ENCODE measurements at regions not wholly inside any gene's neighbourhood (a gene's known extent, or its start where the extent isn't known, plus 50 kb on each side); places are given as distances from the start of the nearest gene placed in this dataset.

DNA sequence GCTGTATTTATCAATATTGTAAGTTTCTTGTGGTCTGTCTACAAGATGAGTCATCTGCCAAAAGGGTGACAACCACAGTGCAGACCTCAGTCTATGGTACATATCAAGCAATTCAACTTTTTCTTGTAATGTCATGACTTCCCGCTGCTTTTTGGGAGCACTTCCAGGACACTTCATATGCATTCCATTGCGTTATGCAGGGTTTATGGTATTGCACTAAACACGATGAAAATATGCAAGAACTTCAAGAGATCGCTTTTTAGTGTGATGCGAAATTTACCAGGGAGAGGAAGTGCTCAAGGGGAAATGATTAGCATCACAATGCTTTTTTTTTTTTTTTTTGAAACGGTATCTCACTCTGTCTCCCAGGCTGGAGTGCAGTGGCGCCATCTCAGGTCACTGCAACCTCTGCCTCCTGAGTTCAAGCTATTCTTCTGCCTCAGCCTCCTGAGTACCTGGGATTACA, 166.5 kb downstream of the TFAP2A start:
- DNase-seq (ENCODE audit: low read depth): no peak

GRCh38 chr6:10237298-10238038, 177.4 kb downstream of the TFAP2A start:
- no peak for DNase-seq (ENCODE audit: low read depth)

DNA sequence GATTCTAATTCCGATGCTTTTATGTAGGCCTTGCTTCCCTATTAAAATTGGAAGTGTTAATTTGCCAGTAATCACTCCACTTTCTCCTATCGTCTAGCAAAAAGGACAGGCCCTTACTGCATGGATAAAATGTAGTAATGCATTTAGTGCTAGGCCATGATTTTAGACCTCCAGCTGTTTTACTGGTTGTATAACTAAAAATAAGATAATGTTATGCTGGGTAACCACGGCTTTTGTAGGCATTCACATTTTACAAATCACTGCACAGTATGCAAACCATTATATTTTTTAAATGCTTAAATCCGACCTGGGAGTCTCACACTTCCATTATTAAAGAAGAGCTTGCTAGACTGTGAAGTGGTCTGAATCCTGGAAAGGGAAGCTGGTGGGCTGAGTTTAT, 179.5 kb downstream of the TFAP2A start:
- DNase-seq (ENCODE audit: low read depth): no peak

DNA sequence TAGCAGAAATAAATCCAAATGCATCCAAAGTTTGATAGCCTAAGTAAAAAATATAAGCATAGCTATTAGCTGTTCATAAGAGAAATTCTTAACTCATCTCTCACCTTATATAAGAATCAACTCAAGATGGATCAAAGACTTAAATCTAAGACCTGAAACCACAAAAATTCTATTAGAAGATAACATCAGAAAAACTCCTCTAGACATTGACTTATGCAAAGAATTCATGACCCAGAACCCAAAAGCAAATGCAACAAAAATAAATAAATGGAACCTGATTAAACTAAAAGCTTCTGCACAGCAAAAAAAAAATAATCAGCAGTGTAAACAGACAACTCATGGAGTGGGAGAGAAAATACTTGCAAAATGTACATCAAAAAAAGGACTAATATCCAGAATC, 184.3 kb downstream of the TFAP2A start:
- no peak for DNase-seq (ENCODE audit: low read depth)

- no peak for DNase-seq (ENCODE audit: low read depth)
Measured at GRCh38 chr6:10223841-10224240, 191.0 kb downstream of the TFAP2A start.

- no peak for DNase-seq (ENCODE audit: low read depth)
Measured at GRCh38 chr6:10221178-10221577, 193.7 kb downstream of the TFAP2A start.

DNA sequence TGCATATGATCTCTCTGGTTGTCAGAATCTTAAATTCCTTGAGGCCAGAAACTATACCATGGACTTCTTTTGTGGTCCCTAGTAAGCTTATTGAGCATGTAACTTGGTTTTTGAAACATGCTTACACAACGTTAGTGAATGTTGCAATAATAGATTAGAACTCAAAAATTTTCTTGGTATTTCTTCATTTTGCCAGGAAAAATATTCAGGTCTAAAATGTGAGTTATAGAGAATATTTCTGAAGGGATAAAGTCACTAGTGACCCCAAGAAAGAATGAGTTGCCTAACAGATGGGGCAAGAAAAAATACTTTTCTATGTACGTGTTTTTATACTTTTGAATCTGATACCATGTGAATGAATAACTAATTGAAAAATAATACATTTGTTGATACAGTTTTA, 195.4 kb downstream of the TFAP2A start:
- DNase-seq (ENCODE audit: low read depth): no peak

DNA sequence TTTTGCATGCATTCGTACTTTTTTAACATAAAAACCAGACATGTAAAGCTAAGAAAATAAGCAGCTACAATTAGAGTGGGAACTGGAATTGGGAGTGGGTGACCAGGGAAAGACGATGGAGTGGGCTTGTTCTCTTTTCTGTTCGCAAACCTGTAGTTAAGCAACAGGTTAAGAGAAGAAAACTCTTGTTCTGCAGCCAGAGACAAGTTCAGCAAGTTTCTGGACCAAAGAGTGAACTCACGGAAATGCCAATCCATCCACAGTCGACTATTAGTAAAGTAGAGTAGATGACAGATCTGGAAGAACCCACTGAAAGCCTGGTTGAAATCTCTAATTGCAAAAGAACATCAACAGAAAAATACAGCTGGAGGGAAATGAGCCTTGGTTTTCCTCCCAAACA, 197.8 kb downstream of the TFAP2A start:
- DNase-seq (ENCODE audit: low read depth): no peak

- DNase-seq (ENCODE audit: low read depth): no peak
Measured at GRCh38 chr6:10215326-10216110, 199.4 kb downstream of the TFAP2A start.

DNA sequence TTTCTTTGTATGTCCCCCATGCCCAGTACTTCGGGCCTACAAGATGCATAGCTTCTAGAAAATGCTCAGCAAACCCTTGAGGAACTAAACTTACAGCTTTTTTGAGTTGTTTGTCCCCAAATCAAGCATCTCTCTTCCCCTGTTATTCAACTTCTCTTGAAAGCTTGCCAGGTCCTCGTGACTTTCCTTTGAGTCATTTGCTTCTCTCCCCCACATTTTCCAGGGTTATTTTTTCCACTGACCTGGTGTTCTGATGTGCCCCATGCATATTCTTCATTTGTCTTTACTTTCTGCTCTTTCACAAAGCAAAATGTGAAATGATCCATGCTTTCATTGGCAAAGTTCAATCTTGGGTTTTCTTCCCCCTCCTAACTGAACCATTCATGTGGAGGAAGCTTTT, 204.8 kb downstream of the TFAP2A start:
- DNase-seq (ENCODE audit: low read depth): peak; percentile 28

GRCh38 chr6:10205892-10206291, 209.0 kb downstream of the TFAP2A start:
- no peak for DNase-seq (ENCODE audit: low read depth)

DNA sequence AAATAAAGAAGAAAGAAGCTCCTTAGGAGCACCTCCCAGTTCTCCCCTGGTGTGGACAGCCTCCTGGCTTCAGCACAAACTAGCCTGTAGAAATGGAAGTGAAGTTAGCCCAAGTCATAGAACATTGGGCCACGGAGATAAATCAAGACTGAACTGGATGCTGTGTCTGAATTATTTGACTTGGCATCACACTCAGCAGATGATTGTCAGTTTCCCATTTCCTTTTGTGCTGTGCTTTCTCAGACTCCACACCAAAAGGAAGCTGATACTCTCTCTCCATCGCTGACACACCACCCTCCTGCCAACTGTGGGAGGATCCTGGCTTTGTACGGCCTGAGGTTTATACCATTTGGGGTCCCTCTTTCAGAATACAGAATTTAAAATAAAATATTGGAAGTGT, 209.8 kb downstream of the TFAP2A start:
- peak; percentile 15 for DNase-seq (ENCODE audit: low read depth)

DNA sequence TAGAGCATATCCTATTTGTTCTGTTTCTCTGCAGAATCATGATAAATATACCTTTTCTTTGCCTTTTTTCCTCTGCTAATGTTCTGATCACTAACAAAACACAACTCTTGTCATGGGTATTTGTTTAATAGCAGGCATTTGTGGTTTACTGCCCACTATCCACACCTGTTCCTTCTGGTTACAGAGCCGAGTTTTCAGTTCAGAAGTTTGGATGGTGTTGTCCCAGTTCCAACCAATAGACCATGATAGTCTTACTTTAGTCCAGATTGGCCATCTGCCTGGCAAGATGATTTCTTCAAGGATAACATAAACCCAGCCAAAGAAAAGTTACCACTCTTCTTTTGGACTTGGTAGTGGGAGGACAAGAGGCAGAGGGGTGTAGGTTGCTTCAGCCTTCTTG, 211.2 kb downstream of the TFAP2A start:
- no peak for DNase-seq (ENCODE audit: low read depth)

- DNase-seq (ENCODE audit: low read depth): no peak
Measured at GRCh38 chr6:10202581-10202980, 212.3 kb downstream of the TFAP2A start.

DNA sequence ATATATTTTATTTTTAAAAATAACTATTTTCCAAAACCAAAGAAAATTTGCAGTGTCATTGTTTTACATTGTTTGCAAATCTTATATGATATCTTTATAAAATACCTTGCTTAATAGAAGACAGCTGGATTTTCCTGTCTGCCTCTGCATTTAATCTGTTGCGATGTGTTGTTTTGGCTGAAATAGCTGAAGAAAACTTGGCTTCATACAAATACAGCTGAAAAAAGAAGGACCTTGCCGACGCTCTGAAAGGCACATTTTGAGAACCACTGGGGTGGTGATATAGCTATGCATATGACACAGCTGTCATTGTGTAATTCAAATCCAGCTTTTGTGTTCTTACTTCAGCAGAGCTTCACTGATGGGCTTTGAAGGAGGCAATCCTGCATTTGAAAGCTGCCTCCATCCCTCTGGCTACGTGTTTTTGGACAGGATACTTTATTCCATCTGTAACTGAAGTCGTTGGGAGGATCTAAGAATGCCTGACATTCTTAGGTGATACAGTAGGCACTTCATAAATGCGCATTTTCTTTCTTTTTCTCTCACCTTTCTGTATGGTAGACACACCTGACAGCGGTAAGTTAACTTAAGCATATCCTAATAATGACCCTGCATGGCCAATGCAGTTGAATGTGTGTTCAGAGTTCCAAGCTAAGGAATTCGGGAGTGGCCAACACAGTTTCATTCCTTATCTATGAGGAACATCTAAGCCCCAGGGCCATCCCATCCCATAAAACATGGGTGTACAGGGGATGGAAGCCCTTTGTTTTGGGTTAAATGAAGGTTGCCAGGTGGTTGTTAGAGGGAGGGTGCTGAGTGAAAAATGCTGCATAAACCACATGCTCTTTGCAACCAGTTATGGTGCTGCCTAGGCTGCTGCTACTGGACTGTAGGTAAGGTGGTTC, 213.0 kb downstream of the TFAP2A start:
- DNase-seq (ENCODE audit: low read depth): no peak

GRCh38 chr6:10196090-10196489, 218.8 kb downstream of the TFAP2A start:
- no peak for DNase-seq (ENCODE audit: low read depth)

DNA sequence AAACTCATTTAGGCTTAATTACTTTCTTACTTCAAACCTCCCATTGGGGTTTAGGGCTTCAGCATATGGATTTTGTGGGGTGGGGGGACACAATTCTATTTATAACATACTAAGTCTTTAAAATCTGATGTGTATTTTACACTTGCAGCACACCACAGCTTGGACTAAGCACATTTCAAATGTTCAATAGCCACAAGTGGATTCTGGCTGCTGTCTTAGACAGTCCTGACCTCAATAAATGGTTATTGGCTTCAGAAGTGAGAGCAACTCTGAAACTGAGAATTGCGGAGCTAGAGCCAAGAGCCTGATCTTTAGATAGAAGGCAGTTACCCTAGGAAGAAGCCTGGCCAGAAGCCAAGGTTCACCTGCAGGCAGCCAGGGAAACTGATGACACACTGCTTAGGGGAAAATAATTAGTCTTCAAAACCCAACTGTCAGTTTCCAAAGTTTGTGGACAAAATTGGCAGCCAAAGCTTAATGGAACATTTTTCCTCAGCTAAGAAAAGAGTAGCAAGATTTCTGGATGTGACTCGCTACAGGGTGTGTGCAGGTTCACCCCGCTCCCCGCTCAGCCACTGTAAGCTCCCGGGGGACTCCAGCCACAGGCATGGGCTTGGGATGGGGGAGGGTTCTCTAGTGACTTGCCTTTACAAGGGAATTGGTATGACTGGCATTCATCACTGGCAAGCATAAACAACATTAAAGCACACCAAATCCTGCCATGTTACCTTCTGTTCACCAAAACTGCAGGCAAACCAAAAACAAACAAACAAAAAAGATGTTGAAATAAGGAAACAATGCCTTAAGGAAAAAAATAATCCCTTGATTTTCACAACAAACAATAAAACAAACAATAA, 219.8 kb downstream of the TFAP2A start:
- no peak for DNase-seq (ENCODE audit: low read depth)

GRCh38 chr6:10193321-10193720, 221.6 kb downstream of the TFAP2A start:
- no peak for DNase-seq (ENCODE audit: low read depth)

DNA sequence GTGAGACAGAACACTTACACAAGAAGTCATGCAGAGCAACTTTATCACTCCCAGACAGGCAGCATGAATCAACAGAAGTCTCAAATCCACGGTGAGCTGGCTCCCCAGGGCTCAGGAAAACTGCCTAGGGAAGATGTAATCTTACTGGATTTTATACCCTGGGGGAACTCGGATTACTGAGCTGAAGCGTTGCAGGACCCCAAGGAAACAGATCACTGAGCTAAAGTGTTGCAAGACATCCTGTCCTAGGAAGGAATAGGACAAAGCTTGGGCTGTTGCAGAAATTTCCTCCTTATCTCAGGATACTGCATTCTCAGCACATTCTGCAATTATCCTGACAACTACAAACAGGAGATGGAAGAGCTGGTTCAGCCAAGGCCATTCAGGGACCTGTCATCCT, 224.8 kb downstream of the TFAP2A start:
- no peak for DNase-seq (ENCODE audit: low read depth)

GRCh38 chr6:10184371-10185227, 230.3 kb downstream of the TFAP2A start:
- DNase-seq (ENCODE audit: low read depth): no peak
